ENCODE measurements at regions not wholly inside any gene's neighbourhood (a gene's known extent, or its start where the extent isn't known, plus 50 kb on each side); places are given as distances from the start of the nearest gene placed in this dataset.

GRCh38 chr5:98130261-98131035 lies 643.0 kb upstream of the RGMB start:
- ATAC-seq (ENCODE audit: insufficient read depth, low FRiP score) (no peak), DNase-seq (peak in 2 of 3 donors; percentile 43 to 52)
- WGBS, 2 donors: 85 to 92% methylated on average over 5 of the region's 5 CpGs
- Histone ChIP-seq H3K4me1 (ENCODE audit: control insufficient read depth in 5 of 5, insufficient read depth in 5 of 5, low read length in 5 of 5) (no peaks in the 10 kb centered on the region), H3K27ac (ENCODE audit: low read depth in 1 of 2, low read length in 1 of 2) (no peak overlapping the region), H3K9me3 (ENCODE audit: control insufficient read depth in 4 of 4, insufficient read depth in 3 of 4, low read length in 3 of 4) (no peaks in the 10 kb centered on the region), H3K27me3 (ENCODE audit: control insufficient read depth in 3 of 3, insufficient read depth in 3 of 3, low read length in 2 of 3) (no peaks in the 10 kb centered on the region), H3K4me3 (no peak overlapping the region), H3K9ac (ENCODE audit: insufficient read depth in 1 of 2, low read length in 2 of 2) (no peak overlapping the region), H3K36me3 (ENCODE audit: control insufficient read depth in 4 of 4, insufficient read depth in 4 of 4, low read length in 4 of 4) (no peaks in the 10 kb centered on the region)
- TF ChIP-seq CTCF (IDR thresholded peaks at IDR 0.05; ENCODE audit: control extremely low read depth, extremely low read depth): no peak

- H3K27ac ChIP-seq (ENCODE audit: low read depth in 1 of 2, low read length in 1 of 2): no peak overlapping the region
- ATAC-seq (ENCODE audit: insufficient read depth, low FRiP score) (no peak), DNase-seq (no peak)
- H3K9ac ChIP-seq (ENCODE audit: insufficient read depth in 1 of 2, low read length in 2 of 2): no peak overlapping the region
- no peak overlapping the region for H3K4me3 ChIP-seq
- no peak for TF ChIP-seq CTCF (IDR thresholded peaks at IDR 0.05; ENCODE audit: control extremely low read depth, extremely low read depth)
- no peaks in the 10 kb centered on the region for H3K9me3 ChIP-seq (ENCODE audit: control insufficient read depth in 4 of 4, insufficient read depth in 3 of 4, low read length in 3 of 4)
- H3K36me3 ChIP-seq (ENCODE audit: control insufficient read depth in 4 of 4, insufficient read depth in 4 of 4, low read length in 4 of 4): no peaks in the 10 kb centered on the region
- no peaks in the 10 kb centered on the region for H3K4me1 ChIP-seq (ENCODE audit: control insufficient read depth in 5 of 5, insufficient read depth in 5 of 5, low read length in 5 of 5)
- H3K27me3 ChIP-seq (ENCODE audit: control insufficient read depth in 3 of 3, insufficient read depth in 3 of 3, low read length in 2 of 3): no peaks in the 10 kb centered on the region
- WGBS, 2 donors: 79 to 82% methylated on average over 1 of the region's 1 CpG
Measured at GRCh38 chr5:98144116-98144515, 629.3 kb upstream of the RGMB start.

GRCh38 chr5:98144710-98145109 lies 628.8 kb upstream of the RGMB start:
- ATAC-seq (ENCODE audit: insufficient read depth, low FRiP score) (no peak), DNase-seq (no peak)
- TF ChIP-seq CTCF (IDR thresholded peaks at IDR 0.05; ENCODE audit: control extremely low read depth, extremely low read depth): no peak
- no peaks in the 10 kb centered on the region for H3K4me1 ChIP-seq (ENCODE audit: control insufficient read depth in 5 of 5, insufficient read depth in 5 of 5, low read length in 5 of 5)
- H3K9me3 ChIP-seq (ENCODE audit: control insufficient read depth in 4 of 4, insufficient read depth in 3 of 4, low read length in 3 of 4): no peaks in the 10 kb centered on the region
- no peak overlapping the region for H3K4me3 ChIP-seq
- H3K27me3 ChIP-seq (ENCODE audit: control insufficient read depth in 3 of 3, insufficient read depth in 3 of 3, low read length in 2 of 3): no peaks in the 10 kb centered on the region
- no peak overlapping the region for H3K27ac ChIP-seq (ENCODE audit: low read depth in 1 of 2, low read length in 1 of 2)
- no peaks in the 10 kb centered on the region for H3K36me3 ChIP-seq (ENCODE audit: control insufficient read depth in 4 of 4, insufficient read depth in 4 of 4, low read length in 4 of 4)
- 81 to 90% methylated on average over 2 of the region's 2 CpGs for WGBS, 2 donors
- no peak overlapping the region for H3K9ac ChIP-seq (ENCODE audit: insufficient read depth in 1 of 2, low read length in 2 of 2)

GRCh38 chr5:98157368-98157767 lies 616.1 kb upstream of the RGMB start:
- 62 to 88% methylated on average over 4 of the region's 4 CpGs for WGBS, 2 donors

More at GRCh38 chr5:98157368-98157767, 616.1 kb upstream of the RGMB start:
- Histone ChIP-seq H3K27me3 (ENCODE audit: control insufficient read depth in 3 of 3, insufficient read depth in 3 of 3, low read length in 2 of 3) (no peaks in the 10 kb centered on the region), H3K4me3 (no peak overlapping the region), H3K27ac (ENCODE audit: low read depth in 1 of 2, low read length in 1 of 2) (no peak overlapping the region), H3K36me3 (ENCODE audit: control insufficient read depth in 4 of 4, insufficient read depth in 4 of 4, low read length in 4 of 4) (no peaks in the 10 kb centered on the region), H3K9ac (ENCODE audit: insufficient read depth in 1 of 2, low read length in 2 of 2) (no peak overlapping the region), H3K9me3 (ENCODE audit: control insufficient read depth in 4 of 4, insufficient read depth in 3 of 4, low read length in 3 of 4) (peaks cover 0 to 2% (median 0%) of the 10 kb centered on the region in 4 donors), H3K4me1 (ENCODE audit: control insufficient read depth in 5 of 5, insufficient read depth in 5 of 5, low read length in 5 of 5) (no peaks in the 10 kb centered on the region)
- ATAC-seq (ENCODE audit: insufficient read depth, low FRiP score) (no peak), DNase-seq (no peak)
- no peak for TF ChIP-seq CTCF (IDR thresholded peaks at IDR 0.05; ENCODE audit: control extremely low read depth, extremely low read depth)

Measured in lung (tissue), 11 donors.